ENCODE measurements at regions not wholly inside any gene's neighbourhood (a gene's known extent, or its start where the extent isn't known, plus 50 kb on each side); places are given as distances from the start of the nearest gene placed in this dataset.

DNA sequence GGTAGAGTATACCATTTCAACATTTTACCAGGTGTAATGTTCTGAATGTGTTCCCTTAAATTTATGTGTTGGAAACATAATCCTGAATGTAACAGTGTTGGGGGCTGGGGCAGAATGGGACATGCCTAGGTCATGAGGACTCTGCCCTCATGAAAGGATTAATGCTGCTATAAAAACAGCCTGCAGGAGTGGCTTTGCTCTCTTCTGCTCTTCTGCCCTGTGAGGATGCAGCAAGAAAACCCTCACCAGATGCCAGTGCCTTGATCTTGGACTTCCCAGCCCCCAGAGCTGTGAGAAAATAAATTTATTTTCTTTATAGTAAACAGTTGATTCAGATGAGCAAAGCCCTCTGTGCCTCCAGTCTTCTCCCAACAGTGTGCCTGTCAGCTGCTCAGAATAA lies 326.0 kb upstream of the ONECUT1 start:
- no peaks in the 10 kb centered on the region for H3K79me2 ChIP-seq (ENCODE audit: insufficient read depth, low read length)
- no peaks in the 10 kb centered on the region for H3K9me2 ChIP-seq (ENCODE audit: insufficient read depth)
- no peak overlapping the region for H3K4me3 ChIP-seq (replicated peaks in 1 of 2; ENCODE audit: low read depth in 1 of 2, low read length in 2 of 2)
- ChIA-PET CTCF (no interaction called here), RAD21 (ENCODE audit: low non-redundant PET in 1 of 2, low total read pairs in 2 of 2, uncharacterized antibody in 2 of 2, unreplicated experiment in 2 of 2) (no interaction called here), POLR2A (no interaction called here)
- no peaks in the 10 kb centered on the region for H3K36me3 ChIP-seq (ENCODE audit: control insufficient read depth in 1 of 2, insufficient read depth in 2 of 2, low read length in 2 of 2)
- H2AFZ ChIP-seq (ENCODE audit: low read depth, low read length, poor library complexity, severe bottlenecking), result no peak overlapping the region
- H3K9ac ChIP-seq (ENCODE audit: low read length), result no peak overlapping the region
- no peak overlapping the region for H3K27ac ChIP-seq (ENCODE audit: low read depth, low read length)
- ATAC-seq (no peak), DNase-seq (ENCODE audit: low read depth, low spot score) (no peak)
- no peak overlapping the region for H3K4me2 ChIP-seq (ENCODE audit: low read length)
- TF ChIP-seq YY1 (IDR thresholded peaks at IDR 0.05; ENCODE audit: extremely low read depth, insufficient replicate concordance, low read depth, low read length), result no peak
- no peak for TF ChIP-seq ZBTB33 (IDR thresholded peaks at IDR 0.05; ENCODE audit: extremely low read depth, insufficient replicate concordance, low read length)
- TF ChIP-seq EGR1 (IDR thresholded peaks at IDR 0.05; ENCODE audit: low read depth), result no peak
- no peak for TF ChIP-seq JUND (IDR thresholded peaks at IDR 0.05)
- TF ChIP-seq ELF1 (IDR thresholded peaks at IDR 0.05; ENCODE audit: borderline replicate concordance, low read depth), result no peak
- no peak for TF ChIP-seq CEBPB (IDR thresholded peaks at IDR 0.05; ENCODE audit: low read depth)
- TF ChIP-seq SRF (IDR thresholded peaks at IDR 0.05; ENCODE audit: low read depth), result no peak
- TF ChIP-seq SP1 (IDR thresholded peaks at IDR 0.05; ENCODE audit: low read depth), result no peak
- no peak for TF ChIP-seq REST (IDR thresholded peaks at IDR 0.05; ENCODE audit: low read depth)
- no peaks in the 10 kb centered on the region for H4K20me1 ChIP-seq (ENCODE audit: insufficient read depth)
- H3K9me3 ChIP-seq (ENCODE audit: control insufficient read depth in 1 of 2, insufficient read depth in 1 of 2, low read depth in 1 of 2, low read length in 2 of 2), result no peaks in the 10 kb centered on the region
- no peaks in the 10 kb centered on the region for H3K4me1 ChIP-seq (ENCODE audit: control insufficient read depth in 1 of 2, insufficient read depth in 2 of 2, low read length in 2 of 2)
- no peaks in the 10 kb centered on the region for H3K27me3 ChIP-seq (ENCODE audit: insufficient read depth, low read length)
- BruUV-seq (replicated peaks), result no TSS peak
- intact Hi-C loops (cut with micrococcal nuclease), result no loop called here
